Activated naive CD4-positive, alpha-beta T cell treated with anti-CD3 and anti-CD28 coated beads, Interleukin-2, amount 50 U/mL, for 72 hours (primary cell): ENCODE measurements at regions not wholly inside any gene's neighbourhood (a gene's known extent, or its start where the extent isn't known, plus 50 kb on each side); places are given as distances from the start of the nearest gene placed in this dataset.
"Not testable (repeated sequence)": the region's sequence is repeated elsewhere in the genome, so short reads cannot be mapped to it uniquely, and the experiment has no call there.

ENCODE experiments used
- ATAC-seq, 2 donors: fragments of 150-1000 bp; cut with Tn5 transposase; 2 replicates each; pipeline ENCODE4 v1.10.0; 2021; ENCODE audit warnings: mild to moderate bottlenecking in 2 of 2, moderate library complexity in 2 of 2
- DNase-seq, 2 donors: peaks; one replicate each; pipeline ENCODE4 v3.0.0; 2021 to 2022; ENCODE audit warnings: low spot score in 2 of 2
- H3K27ac Mint-ChIP-seq, 2 donors: one replicate each; pipeline ENCODE4 v1.8.0; 2022; ENCODE audit warnings: mild to moderate bottlenecking in 2 of 2, mixed read lengths in 2 of 2
- H3K36me3 Mint-ChIP-seq, 2 donors: one replicate each; pipeline ENCODE4 v1.8.0; 2022; ENCODE audit warnings: mixed read lengths in 2 of 2
- H3K9me3 Mint-ChIP-seq, 2 donors: one replicate each; pipeline ENCODE4 v1.8.0; 2022; ENCODE audit warnings: mixed read lengths in 2 of 2

DNA sequence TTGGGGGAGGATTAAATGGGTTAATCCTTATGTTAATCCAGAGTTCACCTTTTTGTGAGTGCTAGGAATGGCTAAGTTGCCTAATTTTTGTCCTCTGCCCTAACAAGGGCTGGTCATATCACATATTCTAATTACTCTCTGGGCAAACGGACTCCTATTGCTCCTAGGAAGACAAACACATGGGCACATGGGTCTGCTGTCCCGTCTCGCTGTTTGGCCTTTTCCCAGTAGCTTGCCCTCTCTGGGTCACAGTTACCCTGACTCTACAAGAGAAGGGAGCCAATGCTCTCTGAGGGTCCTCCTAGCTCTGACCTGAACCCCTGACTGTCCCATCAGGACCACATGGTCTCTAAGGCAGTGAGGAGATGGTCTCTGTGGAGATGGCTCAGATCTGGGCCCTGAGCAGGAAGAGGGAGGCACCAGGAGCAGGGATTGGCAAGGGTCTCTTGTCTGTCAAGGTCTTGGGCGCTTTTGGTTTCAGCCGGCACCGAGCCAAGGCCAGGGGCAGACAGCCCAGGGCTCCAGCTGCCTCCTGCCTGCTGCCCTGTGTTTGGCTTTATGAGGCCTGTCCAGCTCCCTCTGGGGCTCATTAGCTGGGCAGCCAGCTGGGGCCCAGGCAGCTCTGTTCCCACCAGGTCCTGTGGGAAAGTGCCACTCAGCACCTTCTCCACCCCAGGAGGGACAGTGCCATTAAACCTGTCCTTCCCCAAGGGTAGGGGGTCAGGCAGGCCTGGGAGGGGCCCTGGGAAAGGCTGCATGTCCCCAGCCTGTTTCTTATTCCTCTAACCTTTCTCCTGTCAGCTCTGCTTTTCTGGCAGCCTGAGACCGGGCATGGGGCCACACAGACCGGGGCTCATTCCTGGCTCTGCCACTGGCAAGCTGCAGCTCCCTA lies 559.9 kb downstream of the MN1 start:
- H3K9me3 Mint-ChIP-seq, result peaks cover 4 to 5% of the 10 kb centered on the region in 2 donors
- DNase-seq, result no peak
- no peak overlapping the region for H3K27ac Mint-ChIP-seq
- H3K36me3 Mint-ChIP-seq, result no peaks in the 10 kb centered on the region
- no peak for ATAC-seq

DNA sequence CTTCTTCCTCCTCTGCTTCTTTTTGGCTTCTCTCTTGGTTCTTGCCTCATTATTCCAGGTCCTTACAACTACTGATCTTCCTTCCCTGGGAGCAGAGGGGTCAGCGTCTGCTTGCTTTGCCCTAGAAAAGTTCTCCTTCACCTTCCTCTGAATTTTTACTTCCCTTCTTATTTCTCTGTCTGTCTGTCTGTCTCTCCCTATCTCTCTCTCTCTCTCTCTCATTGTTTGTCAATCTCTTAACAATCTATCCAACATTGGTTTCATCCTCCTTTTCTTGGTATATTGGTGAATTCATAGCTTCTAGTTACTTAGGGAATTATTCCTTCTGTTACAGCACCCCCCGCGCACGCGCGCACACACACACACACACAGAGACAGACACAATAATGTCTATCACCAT lies 559.1 kb downstream of the MN1 start:
- DNase-seq (no peak), ATAC-seq (no peak)
- Mint-ChIP-seq H3K36me3 (peaks cover 0 to 4% of the 10 kb centered on the region in 2 donors), H3K27ac (no peak overlapping the region), H3K9me3 (peaks cover 4 to 7% of the 10 kb centered on the region in 2 donors)

DNA sequence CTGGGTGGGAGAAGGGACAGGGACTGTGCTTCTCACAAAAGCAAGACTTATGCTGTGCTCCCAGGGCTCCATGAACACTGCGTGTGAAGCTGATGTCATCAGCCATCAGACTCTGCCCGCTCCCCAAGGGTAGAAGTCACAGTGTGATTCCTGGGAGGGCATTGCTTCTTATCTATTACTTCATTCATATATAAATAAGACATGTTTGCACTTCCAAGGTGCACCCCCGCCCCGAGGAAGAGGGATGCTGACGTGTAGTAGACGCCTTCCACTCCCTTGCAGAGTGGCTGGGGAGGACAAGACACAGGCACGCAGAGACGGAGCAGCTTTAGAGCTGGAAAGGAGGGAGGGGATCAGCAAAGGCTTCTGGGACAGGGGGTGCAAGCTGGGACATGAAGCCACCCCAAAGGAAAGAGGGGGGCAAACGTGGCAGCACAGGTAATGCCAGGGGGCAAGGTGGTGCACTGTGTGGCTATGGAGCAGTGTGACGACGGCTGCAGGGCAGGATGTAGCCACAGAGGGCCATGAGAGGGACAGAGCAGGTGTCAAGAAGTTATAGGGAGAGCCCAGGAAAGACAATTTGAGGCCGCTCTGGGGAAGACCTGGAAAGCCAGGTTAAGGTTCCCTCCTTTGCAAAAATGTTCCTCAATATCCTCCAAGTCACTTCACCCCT lies 558.5 kb downstream of the MN1 start:
- ATAC-seq (no peak), DNase-seq (no peak)
- Mint-ChIP-seq H3K36me3 (peaks cover 0 to 4% of the 10 kb centered on the region in 2 donors), H3K27ac (no peak overlapping the region), H3K9me3 (peaks cover 4 to 7% of the 10 kb centered on the region in 2 donors)

DNA sequence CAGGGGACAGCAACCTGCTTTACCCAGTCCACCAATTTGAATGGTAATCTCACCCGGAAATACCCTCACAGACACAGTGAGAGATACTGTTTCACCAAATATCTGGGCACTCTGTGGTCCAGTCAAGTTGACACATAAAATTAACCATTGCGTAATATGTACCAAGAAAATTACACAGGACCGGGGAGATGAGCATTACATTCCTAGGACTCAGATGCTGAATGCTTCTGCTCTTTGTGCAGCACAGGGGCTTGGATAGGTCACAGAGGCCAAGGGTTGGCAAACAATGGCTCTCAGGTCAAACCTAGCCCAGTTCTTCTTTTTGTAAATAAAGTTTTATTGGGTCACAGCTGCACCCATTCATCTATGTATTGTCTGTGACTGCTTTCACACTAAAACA lies 557.2 kb downstream of the MN1 start:
- Mint-ChIP-seq H3K9me3 (peaks cover 4 to 7% of the 10 kb centered on the region in 2 donors), H3K27ac (no peak overlapping the region), H3K36me3 (peaks cover 0 to 4% of the 10 kb centered on the region in 2 donors)
- ATAC-seq, result no peak
- DNase-seq, result no peak

DNA sequence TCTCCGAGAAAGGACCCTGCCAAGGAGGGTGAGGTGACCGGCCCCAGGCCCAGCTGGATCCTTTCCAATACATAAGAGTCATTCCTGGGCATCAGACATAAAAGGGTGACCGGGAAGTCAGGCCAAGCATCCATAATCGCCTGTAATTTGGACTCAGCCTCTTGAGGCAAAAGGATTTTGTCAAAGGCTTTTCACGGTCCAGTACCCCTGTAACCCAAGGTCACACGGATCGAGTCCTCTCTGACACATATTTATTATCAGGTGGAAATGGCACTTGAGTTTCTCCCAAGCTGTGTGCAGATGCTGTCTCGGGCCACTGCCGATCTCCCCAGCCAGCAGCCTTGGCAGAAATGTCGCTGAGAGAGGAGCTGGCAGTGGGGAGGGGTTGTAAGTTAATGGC lies 556.5 kb downstream of the MN1 start:
- peaks cover 0 to 4% of the 10 kb centered on the region in 2 donors for H3K36me3 Mint-ChIP-seq
- H3K27ac Mint-ChIP-seq, result no peak overlapping the region
- ATAC-seq (no peak), DNase-seq (no peak)
- H3K9me3 Mint-ChIP-seq, result peaks cover 4 to 7% of the 10 kb centered on the region in 2 donors

DNA sequence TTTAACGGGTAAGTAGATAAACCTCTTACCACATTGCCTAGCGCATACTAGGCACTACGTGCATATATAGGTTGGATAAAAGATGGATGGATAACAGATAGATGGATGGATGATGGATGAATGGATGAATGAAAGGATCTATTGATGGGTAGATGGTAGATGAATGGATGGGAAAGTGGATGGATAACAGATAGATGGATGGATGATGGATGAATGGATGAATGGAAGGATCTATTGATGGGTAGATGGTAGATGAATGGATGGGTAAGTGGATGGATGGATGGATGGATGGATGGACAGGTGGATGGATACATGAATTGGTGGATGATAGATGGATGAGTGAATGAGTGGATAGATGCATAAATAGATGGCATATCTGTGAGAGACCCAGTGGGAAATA lies 555.0 kb downstream of the MN1 start:
- DNase-seq (no peak), ATAC-seq (no peak)
- H3K9me3 Mint-ChIP-seq, result peaks cover 4 to 7% of the 10 kb centered on the region in 2 donors
- H3K36me3 Mint-ChIP-seq, result peaks cover 0 to 4% of the 10 kb centered on the region in 2 donors
- no peak overlapping the region for H3K27ac Mint-ChIP-seq

DNA sequence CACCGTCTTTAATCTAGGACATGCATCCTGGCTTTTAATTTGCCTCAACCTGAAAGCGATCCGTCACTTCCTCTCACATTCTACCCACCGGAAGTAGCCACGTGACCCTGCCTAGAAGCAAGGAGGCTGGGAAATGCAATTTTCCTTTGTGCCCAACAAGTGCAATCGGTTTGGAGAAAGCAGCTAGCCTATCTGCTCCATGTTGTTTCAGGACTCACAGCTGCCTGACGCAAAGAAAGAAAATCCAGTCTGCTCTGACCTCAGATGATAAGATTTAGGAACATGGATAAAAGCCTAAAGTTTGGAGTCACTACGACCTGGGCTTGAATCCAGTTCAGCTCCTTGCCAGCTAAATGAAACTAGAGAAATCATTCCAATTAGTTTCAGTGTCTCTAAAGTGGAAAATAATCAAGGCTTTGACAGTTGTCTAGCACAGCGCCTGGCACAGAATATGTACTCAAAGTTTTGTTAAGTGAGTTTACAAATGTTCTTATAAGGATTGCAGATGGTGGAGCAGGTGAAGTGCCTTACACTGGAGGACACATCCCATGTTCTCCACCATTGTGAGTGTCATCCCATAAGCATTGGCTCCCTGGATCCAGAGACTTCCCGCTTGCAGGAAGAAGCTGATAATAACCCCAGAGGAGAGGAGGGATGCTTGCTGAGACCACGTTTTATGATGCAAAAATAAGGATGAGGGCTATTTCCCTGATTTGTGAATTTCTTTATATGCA lies 553.7 kb downstream of the MN1 start:
- DNase-seq (no peak), ATAC-seq (no peak)
- H3K9me3 Mint-ChIP-seq, result peaks cover 4 to 7% of the 10 kb centered on the region in 2 donors
- no peak overlapping the region for H3K27ac Mint-ChIP-seq
- H3K36me3 Mint-ChIP-seq, result peaks cover 0 to 4% of the 10 kb centered on the region in 2 donors

DNA sequence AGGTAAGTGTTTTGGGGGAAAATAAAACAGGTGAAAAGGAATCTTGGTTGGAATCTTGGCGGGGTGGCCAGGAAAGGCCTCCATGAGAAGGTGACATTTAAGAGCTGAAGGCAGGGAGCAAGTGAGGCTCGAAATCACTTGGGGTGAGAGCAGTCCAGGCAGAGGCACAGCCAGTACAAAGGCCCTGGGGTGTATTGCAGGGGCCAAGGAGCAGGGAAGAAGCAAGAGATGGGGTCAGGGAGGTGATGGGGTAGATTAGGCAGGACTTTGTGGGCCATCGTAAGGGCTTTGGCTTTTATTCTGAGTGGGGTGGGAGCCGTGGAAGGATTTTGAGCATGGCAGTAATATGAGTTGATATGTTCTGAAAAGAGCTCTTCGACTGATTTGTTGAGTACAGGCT lies 551.1 kb downstream of the MN1 start:
- H3K9me3 Mint-ChIP-seq, result peaks cover 9 to 13% of the 10 kb centered on the region in 2 donors
- no peak for ATAC-seq
- DNase-seq, result no peak
- H3K27ac Mint-ChIP-seq, result no peak overlapping the region
- H3K36me3 Mint-ChIP-seq, result peaks cover 4 to 10% of the 10 kb centered on the region in 2 donors

DNA sequence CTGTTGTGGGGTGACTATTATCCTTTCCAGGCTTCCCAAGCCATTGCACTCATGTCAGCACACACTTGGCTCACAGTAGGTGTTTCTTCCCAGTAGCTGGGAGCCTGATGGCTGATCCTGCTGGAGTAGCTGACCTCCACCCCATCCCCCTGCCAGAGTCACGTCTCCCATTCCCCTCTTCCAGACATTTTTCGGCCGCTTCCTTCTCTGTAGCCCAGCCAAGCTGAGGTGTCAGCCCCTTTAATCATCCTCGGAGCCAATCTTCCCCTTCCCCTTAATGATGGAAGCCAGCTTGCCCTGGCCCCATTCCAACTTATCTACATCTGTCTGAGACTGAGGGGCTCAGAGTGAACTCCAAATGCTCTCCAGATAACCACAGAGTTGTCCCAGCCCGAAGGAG lies 550.7 kb downstream of the MN1 start:
- peaks cover 14 to 18% of the 10 kb centered on the region in 2 donors for H3K9me3 Mint-ChIP-seq

DNA sequence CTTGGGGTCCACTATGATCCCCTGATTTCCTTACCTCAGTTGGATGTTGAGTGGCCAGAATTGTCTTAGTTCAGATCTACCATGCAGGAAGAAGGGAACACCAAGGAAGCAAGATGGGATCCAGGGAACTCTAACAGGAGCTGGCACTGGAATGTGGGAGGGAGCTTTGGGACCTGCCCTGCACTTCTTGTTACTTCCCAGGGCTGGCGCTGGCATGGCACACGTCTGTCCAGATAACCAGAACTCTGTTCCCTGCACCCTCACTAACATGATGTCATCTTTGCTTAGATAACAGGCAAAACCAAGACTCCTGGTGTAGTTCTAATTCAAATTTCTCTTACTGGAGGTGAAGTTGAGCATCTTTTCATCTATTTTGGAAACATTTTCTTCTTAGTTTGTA lies 550.0 kb downstream of the MN1 start:
- no peak for ATAC-seq
- Mint-ChIP-seq H3K27ac (no peak overlapping the region), H3K9me3 (peaks cover 14 to 19% of the 10 kb centered on the region in 2 donors)

More for the DNA sequence above, 550.7 kb downstream of the MN1 start:
- ATAC-seq (no peak), DNase-seq (no peak)
- no peak overlapping the region for H3K27ac Mint-ChIP-seq
- H3K36me3 Mint-ChIP-seq, result peaks cover 8 to 15% of the 10 kb centered on the region in 2 donors

DNA sequence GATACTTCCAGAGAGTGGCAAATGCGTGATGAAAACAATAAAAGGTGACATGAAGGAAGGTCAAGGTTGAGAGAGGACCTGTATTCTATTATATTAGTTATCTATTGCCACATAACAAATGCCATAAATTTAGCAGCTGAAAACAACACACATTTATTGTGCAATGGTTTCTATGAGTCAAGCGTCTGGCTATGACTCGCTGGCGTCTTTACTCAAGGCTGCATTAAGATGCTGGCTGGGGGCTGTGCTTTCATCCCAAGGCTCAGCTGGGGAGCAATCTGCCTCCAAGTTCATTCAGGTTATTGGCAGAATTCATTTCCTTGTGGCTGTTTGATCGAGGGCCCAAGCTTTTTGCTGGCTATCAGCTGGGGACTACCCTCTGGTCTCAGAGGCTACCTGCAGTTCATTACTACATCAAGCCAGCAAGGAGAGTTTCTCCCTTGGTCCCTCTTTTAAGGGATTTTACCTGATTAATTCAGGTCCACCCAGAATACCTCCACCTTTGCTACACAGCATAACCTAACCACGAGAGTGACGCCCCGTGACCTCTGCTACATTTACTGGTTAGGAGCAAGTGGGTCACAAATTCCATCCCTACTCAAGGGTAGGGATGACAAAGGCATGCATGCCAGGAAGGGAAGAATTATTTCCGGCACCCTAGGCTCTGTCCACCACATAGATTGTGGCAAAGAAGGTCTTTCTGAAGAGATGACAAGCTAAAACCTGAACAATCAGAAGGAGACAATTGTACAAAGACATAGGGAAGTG lies 549.1 kb downstream of the MN1 start:
- H3K9me3 Mint-ChIP-seq, result peaks cover 12 to 17% of the 10 kb centered on the region in 2 donors
- peaks cover 8 to 12% of the 10 kb centered on the region in 2 donors for H3K36me3 Mint-ChIP-seq
- DNase-seq (no peak), ATAC-seq (no peak)
- no peak overlapping the region for H3K27ac Mint-ChIP-seq

More for the DNA sequence above, 550.0 kb downstream of the MN1 start:
- no peak for DNase-seq
- peaks cover 8 to 15% of the 10 kb centered on the region in 2 donors for H3K36me3 Mint-ChIP-seq

DNA sequence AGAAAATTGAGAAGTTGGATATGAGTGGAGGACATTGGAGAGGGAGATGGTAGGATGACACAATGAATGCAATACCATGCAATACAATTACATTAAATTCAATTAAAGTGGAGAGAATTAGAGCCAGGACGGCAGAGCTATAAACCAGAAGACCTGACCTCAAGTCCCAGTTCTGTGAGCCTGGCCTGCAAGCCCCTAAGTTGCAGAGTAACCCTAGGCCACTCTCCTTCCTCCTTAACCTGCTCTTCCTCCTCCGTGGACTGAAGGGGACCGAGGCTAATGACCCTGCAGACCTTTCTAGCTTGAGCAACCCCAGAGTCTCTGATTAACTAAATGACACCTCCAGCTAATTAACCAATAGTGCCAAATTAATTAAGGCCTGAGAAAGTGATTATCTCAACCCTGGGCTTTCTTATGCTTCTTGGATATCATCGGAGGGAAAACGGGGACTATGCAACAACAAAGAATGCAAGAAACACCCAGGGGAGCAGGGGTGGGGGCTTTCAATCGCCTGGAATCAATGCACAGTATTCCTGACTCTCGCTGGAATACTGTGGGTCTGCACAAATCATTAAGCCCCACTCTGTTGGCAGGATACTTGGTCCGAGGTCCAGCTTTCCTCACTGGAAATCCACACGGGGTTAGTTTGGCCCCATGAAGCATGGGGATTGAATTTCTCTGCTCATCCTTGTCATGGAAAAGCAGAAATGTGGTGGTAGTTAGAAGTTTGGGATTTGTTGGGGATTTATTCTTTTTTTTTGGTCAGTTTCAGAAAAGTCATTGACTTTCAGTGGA lies 548.3 kb downstream of the MN1 start:
- DNase-seq (no peak), ATAC-seq (no peak)
- Mint-ChIP-seq H3K27ac (no peak overlapping the region), H3K36me3 (peaks cover 8 to 12% of the 10 kb centered on the region in 2 donors), H3K9me3 (peaks cover 12 to 17% of the 10 kb centered on the region in 2 donors)

DNA sequence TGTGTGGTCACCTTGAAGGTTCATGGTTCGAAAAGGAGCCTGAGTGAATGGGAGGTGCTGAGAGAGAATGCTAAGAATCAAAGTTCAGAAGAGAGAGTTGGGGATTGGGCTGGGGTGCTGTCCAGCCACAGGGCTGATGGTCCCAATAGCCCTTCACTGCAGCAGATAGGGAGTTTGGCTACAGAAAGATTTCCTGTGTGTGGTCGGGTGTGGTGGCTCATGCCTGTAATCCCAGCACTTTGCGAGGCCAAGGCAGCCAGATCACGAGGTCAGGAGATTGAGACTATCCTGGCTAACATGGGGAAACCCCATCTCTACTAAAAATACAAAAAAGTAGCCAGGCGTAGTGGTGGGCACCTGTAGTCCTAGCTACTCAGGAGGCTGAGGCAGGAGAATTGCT lies 547.5 kb downstream of the MN1 start:
- DNase-seq, H3K27ac Mint-ChIP-seq: not testable (repeated sequence)

DNA sequence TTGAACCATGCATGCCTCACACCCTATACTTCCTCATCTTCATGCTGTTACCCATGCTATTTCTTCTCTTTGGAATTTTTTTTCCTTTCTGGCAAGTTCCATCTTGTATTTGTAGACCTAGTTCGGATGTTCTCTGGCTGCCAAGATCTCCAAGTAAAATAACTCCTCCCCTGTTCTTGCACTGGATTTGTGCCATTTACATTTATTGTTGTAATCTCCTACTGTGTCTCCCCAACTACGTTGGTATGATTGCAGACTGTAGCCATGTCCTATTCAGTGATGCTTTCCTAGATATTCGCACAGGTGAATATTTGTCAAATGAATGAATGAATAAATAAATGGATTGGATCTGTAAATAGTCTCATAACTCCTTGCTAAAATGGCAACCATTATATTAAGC lies 546.0 kb downstream of the MN1 start:
- ATAC-seq (no peak), DNase-seq (no peak)
- Mint-ChIP-seq H3K27ac (no peak overlapping the region), H3K36me3 (peaks cover 8 to 12% of the 10 kb centered on the region in 2 donors), H3K9me3 (peaks cover 12 to 17% of the 10 kb centered on the region in 2 donors)

More for the DNA sequence above, 547.5 kb downstream of the MN1 start:
- not testable (repeated sequence) for ATAC-seq
- H3K9me3 Mint-ChIP-seq, result peaks cover 12 to 17% of the 10 kb centered on the region in 2 donors
- H3K36me3 Mint-ChIP-seq, result peaks cover 8 to 12% of the 10 kb centered on the region in 2 donors

DNA sequence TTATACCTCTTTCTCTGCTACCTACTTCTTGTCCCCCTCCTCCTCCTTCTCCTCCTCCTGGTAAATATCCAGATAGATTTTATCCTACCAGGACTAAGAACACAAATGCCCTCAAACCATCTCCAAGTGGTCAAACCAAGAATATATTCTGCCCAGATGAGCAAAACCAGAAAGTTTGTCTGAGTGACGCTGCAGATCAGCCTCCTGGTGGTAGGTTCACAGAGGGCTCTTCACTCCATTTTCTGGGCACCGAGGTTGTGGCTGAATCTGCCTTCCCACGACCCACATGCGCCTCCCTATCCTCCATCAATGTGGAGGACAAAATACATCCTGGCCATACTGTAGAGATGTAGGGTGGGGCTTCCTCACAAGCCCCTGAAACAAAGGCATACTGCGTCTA lies 543.6 kb downstream of the MN1 start:
- no peak for ATAC-seq
- Mint-ChIP-seq H3K9me3 (peaks cover 12 to 17% of the 10 kb centered on the region in 2 donors), H3K36me3 (peaks cover 8 to 12% of the 10 kb centered on the region in 2 donors)

More for the DNA sequence above, 543.6 kb downstream of the MN1 start:
- H3K27ac Mint-ChIP-seq, result no peak overlapping the region
- DNase-seq, result no peak
